Nucleus accumbens (tissue), 56 donors: ENCODE measurements at regions not wholly inside any gene's neighbourhood (a gene's known extent, or its start where the extent isn't known, plus 50 kb on each side); places are given as distances from the start of the nearest gene placed in this dataset.
"Not testable (repeated sequence)": the region's sequence is repeated elsewhere in the genome, so short reads cannot be mapped to it uniquely, and the experiment has no call there.

Experiments
- DNase-seq, 56 donors: peaks; one replicate each; lab custom pipeline; 2025; lab: John Stamatoyannopoulos, UW

DNA sequence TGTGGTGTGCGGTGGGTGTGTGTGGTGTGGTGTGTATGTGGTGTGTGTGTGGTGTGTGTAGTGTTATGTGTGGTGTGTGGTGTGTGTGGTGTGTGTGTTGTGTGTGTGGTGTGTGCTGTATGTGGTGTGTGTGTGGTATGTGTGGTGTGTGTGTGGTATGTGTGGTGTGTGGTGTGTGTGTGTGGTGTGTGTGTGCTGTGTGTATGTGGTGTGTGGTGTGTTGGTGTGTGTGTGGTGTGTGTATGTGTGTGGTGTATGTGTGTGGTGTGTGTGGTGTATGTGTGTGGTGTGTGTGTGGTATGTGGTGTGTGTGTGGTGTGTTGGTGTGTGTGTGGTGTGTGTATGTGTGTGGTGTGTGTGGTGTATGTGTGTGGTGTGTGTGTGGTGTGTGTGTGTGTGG lies 144.3 kb downstream of the HSD17B3 start:
- DNase-seq, result no peak

- DNase-seq, result no peak
Observed at GRCh38 chr9:96156171-96156974, 145.6 kb downstream of the HSD17B3 start.

DNA sequence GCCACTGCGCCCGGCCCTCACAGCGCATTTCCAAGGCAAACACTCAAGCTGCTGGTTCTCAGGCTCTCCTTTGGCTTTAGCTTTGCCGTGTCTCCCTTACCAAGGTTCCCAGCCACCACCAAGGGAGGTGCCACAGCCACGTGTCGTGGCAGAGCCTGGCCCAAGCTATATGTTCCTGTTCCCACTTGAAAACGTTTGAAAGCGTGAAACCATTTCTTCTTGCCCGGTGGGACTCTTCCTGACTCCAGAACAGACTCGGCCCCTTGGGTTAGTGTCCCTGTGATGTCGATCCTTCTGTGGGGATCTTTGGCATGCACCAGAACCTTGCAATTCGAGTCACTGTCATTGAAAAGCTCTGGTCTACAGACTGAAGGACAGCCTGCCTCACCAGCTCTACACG lies 147.9 kb downstream of the HSD17B3 start:
- DNase-seq, result no peak

- no peak for DNase-seq
Observed at GRCh38 chr9:96152550-96152949, 149.4 kb downstream of the HSD17B3 start.

DNA sequence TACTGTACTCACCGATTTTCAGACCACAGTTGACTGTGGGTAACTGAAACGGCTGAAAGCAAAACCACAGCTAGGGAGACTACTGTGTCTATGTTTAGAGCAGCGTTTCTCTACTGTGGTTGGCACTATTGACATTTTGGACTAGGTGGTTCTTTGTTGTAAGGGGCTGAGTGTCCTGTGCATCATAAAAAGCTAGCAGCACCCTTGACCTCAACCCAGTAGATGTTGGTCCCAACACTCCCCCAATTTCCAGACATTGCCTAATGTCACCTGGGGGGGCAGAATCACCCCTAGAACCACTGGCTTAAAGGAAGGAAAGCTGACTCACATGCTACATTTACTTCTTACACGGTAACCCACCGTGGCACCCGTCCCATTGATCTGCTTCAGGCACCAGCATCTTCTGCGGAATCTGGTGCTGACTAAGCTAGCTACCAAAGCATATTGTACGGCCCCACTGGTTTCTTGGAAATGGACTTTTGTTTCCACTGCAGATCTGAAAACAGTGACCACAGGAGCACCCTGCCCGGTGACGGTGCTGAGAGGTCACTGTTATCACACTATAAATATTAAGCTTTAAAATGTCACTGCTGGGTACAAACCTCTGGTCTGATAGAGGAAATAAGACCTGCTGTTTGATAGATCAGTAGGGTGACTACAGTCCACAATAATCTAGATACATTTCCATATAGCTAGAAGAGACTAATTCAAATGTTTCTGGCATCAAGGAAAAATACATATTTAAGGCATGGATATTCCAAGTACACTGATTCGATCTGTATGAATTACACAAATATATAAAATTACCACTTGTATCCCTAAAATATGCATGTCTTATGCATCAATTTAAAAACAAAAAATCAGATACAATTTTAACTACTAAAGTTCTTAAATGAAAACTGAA lies 151.4 kb downstream of the HSD17B3 start:
- no peak for DNase-seq

GRCh38 chr9:96149533-96150280 lies 152.3 kb downstream of the HSD17B3 start:
- DNase-seq, result no peak

DNA sequence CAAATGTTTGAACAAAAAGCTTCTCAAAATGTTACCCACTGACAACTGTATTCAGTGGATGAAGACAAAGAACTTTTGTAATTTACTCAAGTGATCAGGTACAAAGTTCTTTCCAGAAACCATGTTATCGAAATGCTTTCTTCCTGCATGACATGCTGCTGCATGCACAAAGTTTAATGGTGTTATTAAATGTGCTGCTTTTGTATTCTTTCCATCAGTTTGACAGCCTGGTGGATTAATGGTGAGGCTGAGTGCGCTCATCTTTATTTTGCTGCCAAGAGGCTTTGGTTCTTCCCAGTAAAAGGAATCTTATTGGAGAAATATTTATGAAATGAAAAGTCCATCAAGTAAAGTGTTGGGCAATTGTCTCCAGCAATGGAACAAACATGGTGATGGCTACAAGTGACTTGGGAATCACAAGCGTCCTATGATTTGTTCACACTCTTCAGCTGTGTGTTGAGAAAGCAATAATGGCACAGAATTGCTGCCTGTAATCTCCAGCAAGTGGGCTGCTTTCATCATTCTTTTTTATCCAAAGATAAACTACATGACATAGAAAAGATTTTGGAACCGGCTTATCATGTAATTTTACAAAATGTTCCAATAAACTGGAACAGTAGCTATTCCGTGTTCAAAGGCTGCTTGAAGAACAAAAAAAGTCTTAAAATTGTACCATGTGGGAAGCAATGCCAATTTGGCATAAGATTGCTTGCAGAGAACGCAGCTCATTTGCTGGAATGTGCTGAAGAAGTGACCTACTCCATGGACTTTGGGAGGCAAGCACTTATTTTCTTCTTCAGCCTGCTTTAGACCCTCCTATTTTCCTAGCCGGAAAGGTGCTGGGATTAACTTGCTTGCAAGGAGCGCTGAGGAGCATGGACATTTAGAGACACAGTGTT lies 153.1 kb downstream of the HSD17B3 start:
- DNase-seq, result no peak

- DNase-seq, result not testable (repeated sequence)
Observed at GRCh38 chr9:96147029-96147428, 154.9 kb downstream of the HSD17B3 start.

GRCh38 chr9:96141666-96142065 lies 160.3 kb downstream of the HSD17B3 start:
- no peak for DNase-seq

- DNase-seq, result no peak
Observed at GRCh38 chr9:96141128-96141474, 160.9 kb downstream of the HSD17B3 start.

- DNase-seq, result peak in 20 of 56 donors; percentile 6 to 63 (median 30)
Observed at GRCh38 chr9:96140296-96141127, 161.5 kb downstream of the HSD17B3 start.

- DNase-seq, result peak in 8 of 56 donors; percentile 13 to 54 (median 19)
Observed at GRCh38 chr9:96139592-96140295, 162.2 kb downstream of the HSD17B3 start.

- DNase-seq, result no peak
Observed at GRCh38 chr9:96138616-96139015, 163.4 kb downstream of the HSD17B3 start.

DNA sequence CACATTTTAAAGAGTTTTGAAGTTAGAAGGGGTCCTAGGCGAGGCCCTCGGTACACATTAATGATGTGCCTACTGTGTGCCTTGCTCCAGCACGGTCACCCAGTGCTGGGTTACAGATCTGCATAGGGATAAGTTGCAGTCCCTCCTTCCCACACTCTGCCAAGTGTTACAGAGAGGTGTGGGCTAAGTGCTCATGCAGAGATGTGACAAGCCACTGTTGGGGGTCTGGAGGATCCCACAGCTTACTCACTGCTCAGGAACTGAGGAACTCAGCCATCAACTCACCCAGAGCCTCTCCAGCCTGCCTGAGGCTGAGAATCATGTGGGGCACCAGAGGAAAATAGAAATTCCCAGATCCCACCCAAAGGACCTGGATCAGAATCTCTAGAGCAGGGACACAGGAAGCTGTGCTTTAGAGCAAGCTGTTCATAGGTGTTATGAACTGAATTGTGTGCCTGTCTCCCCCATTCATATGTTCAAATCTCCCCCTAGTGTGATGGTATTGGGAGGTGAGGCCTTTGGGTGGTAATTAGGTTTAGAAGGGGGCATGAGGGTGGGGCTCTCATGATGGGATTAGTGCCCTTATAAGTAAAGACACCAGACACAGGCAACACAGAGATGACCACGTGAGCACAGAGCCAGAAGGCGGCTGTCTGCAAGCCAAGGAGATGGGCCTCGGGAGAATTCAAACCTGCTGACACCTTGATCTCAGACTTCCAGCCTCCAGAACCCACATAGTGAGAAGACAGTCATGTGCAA lies 164.1 kb downstream of the HSD17B3 start:
- no peak for DNase-seq

DNA sequence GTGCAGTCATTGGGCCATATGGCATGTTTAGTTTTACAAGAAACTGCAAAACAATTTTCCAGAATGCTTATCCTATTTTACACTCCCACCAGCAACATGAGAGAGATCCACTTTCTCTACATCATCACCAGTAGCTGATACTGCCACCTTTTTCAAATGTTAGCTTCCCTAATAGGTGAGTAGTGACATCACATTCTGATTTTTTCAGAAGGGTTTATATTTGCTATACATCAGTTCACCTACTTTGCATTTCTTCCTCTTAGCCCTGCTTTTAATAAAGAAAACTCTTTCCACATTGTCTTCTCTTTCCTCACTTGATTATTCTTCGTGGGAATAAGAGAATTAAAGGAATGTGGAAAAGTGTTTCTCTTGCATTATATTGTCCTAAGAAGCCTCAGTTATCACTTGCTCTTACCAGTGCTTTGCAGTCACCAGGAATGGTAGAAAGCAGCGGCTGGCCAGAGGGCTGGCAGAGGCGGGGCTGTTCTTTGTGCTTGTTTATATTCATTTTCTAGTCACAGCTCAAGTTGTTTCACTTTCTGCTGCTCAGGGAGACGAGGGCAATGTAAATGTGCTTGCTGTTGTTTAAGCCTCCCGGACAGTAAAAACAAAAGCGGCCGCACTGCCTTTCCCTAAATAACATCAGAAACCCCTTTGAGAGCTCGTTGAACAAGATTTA lies 164.8 kb downstream of the HSD17B3 start:
- peak in 41 of 56 donors; percentile 11 to 75 (median 44) for DNase-seq

GRCh38 chr9:96135753-96136290 lies 166.2 kb downstream of the HSD17B3 start:
- no peak for DNase-seq
